Activated T-helper 1 cell treated with Interleukin-2 at 50 U/mL for 16 hours (primary cell): ENCODE measurements at regions not wholly inside any gene's neighbourhood (a gene's known extent, or its start where the extent isn't known, plus 50 kb on each side); places are given as distances from the start of the nearest gene placed in this dataset.
"Not testable (repeated sequence)": the region's sequence is repeated elsewhere in the genome, so short reads cannot be mapped to it uniquely, and the experiment has no call there.

ENCODE experiments used
- DNase-seq: peaks from one replicate; pipeline ENCODE4 v3.0.0-alpha.2; 2020; ENCODE audit warnings: low read depth

DNA sequence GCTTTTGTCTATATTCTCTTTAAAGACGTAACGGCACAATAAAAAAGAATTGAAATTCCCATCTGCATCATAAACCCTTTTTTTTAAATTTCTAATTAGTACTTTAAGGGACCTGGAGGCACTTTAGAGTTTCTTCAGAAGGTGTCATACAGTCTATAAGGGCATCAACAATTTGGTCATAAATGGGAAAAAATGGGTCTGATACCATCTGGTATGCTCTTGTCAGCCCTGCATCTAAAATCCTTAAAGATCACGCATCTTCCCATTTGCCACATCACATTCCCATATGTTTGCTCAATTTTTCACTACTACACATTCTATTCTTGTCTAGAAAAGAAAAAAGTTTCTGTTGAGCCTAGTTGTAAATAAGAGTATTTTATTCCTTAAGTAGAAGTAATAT is 53.8 kb downstream of the COX7C start:
- no peak for DNase-seq

DNA sequence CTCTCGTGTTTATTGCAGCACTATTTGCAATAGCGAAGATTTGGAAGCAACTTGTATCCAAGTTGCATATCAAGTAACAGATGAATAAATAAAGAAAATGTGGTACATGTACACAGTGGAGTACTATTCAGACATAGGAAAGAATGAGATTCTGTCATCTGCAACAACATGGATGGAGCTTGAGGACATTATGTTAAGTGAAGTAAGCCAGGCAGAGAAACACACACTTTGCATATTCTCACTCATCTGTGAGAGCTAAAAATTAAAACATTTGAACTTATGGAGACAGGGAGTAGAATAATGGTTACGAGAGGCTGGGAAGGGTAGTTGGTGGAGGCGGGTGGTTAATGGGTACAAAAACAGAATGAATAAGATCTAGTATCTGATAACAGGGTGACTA is 56.3 kb downstream of the COX7C start:
- DNase-seq = no peak

DNA sequence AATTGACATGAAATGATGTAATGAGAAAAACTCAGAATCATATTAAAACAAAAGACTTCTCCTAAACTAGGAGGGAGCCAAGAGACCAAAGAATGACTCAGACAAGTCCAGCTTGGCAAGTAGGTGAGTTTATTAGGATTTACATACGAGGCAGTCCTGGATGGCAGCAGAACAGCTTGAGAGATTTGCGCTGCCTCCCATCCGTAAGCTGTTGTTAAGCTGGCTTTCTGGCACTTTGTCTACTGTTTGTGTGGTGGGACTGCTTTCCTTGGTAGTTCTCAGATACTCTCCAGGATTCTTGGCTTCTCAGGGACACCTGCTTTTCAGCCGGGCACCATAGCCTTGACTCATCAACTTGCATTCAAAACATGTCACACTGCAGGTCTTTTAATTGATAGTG is 57.6 kb downstream of the COX7C start:
- no peak for DNase-seq

DNA sequence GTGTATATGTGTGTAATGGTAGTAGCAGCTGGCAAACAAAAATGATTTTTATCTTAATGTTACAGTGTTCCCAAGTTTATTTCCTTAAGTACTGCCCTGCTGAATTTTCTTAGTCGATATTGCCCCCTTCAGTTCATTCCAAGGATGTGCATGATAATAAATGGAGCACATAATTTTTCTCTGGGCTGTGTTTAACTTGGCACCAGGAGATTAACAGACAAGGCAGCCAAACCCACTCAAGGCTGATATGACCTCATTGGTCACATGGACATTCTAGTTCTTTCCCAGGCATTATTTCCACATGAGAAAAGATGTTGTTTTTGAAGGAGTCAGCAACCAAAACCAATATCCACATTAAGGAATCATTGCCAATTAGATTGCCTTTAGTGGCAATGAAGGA is 61.8 kb downstream of the COX7C start:
- DNase-seq = no peak

DNA sequence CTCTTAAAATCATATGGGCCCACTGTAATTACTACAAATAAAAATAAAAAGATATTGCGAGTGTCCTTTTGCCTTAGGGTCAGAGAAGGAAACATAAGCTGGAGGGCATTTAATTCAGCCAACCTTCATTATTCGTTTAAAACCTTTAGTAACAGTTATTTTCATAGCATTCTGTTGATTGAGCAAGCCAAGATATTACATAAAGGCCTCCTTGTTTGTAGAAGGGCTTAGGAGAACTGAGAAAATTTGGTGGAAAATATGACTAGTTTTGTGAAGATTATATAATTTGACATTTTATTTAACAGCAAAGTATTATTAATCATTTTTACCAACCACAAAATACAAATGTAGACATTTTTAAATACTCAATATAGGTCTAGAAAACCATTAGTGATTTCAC is 62.2 kb downstream of the COX7C start:
- DNase-seq = no peak

DNA sequence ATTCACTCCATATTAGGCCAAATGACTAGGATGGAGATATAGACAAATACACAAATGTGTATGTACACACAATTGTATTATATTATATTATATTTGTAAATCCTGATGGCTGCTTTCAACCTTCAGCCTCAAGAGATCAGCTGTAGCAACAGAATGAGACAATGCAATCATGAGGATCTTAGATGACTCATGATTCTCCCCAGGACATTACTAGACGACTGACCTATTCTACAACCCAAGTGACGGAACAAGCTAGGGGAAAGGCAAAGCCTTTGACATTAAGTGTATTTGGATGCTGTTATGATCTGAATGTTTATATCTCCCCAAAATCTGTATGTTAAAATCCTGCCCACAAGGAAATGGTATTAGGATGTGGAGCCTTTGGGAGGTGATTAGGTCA is 66.5 kb downstream of the COX7C start:
- no peak for DNase-seq

DNA sequence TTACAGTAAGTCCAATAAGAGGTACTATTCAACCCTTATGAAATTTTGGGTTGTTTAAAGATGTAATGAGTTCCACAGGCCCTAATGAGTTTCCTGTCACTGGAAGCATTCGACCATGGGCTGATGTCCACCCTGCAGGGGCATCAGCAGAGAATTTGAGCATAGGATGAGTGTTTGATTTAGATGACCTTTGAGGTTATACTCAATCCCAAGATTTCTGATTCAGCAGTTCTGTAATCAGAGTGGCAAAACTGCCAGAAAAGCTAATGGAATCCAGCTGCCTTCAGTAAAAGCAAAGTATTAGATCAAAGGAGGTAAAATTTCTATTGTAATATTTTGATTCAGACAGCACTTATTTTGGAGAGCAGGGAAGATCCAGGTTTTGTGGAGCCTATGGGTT is 68.3 kb downstream of the COX7C start:
- DNase-seq = no peak

DNA sequence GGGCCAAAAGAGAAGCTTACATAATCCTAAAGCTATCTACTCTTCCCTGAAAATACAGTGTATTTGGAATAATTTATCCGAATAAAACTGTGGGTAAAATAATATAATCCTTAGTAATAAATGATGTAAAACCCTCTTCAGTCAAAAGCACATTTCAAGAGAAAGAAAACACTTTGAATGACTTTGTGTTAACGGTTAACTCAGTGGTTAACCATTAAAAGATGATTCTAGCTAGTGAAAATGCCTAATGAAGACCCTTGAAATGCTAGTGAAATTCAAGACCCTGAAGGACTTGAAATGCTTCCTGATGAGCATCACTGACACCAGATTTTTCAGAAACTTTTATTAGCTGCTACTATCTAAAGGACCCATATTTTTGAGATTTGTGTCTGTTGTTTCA is 70.7 kb downstream of the COX7C start:
- no peak for DNase-seq

DNA sequence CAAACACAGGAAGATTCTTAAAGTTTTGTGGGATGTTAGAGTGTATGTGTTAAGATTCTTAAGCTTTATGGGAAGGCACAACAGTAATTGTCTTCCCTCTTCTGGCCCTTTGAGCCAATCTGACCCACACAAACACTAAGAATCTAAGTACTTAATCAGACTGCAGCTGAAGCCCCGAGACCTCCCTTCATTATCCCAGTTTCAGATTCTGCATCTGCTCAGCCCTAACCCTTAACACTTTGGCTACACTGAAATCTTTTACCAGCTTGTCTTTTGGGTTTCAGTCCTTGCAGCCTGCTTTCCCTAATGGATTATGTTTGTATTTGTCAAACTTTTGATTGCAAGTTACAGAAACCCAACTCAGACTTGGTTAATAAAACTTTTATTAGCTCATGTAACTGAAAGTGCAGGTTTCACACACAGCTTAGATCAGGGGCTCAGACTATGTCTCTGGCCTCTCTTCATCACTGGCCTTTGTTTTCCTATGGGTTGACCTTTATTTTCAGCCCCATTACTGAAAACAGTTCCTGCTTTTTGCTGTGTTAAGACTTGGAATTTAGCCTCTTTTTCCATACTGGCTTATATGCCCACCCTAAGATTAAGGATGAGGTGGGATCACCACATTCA is 71.5 kb downstream of the COX7C start:
- no peak for DNase-seq

DNA sequence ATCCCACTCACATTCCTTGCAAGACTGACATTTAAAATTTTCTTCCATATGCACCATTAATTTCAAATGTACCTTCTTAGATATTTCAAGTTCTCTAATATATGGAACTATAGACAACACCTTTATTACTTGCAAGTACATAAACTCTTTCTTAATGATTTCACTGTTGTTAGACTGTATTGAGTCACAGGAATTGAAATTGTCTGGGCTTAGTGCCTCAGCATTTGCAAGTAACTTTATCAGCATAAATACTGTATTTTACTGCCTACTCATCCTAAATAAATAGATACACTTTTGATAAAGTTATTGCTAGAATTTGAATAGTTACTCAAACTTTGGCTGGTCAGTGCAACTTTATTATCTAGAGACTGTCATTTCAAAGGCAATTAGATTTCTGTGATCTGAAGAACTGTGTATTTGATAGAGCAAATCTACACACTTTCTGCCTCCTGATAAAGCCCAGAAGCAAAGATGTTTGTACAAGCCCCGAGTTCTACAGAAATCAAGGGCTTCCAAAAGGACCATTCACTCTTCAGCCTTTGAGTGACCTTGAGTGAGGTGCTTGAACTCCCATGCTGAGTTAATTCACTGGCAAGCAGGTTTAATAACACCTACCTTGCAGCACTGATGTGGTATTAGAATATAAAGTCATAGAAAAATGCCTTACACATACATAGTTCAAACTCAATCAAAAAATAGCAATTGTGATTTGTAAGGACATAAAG is 91.6 kb downstream of the COX7C start:
- DNase-seq = no peak

DNA sequence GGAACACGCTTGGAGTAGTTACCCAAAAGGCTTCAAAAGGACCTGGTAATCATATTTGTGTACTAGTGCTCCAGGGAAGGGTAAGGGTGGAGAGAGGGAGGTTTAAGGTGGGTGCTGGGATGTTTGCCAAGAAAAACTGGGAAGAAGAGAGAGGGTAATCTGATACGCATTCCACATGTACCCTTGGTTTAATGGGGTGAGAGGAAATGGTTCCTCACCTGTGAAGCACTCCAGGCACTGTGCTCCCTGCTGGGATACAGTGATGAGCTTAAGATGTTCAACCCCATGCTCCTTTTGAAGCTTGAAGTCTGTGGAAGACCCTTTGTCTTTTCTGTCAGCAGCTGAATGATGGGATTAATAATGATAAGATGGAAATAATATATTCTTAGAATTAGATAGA is 98.4 kb downstream of the COX7C start:
- DNase-seq = no peak

DNA sequence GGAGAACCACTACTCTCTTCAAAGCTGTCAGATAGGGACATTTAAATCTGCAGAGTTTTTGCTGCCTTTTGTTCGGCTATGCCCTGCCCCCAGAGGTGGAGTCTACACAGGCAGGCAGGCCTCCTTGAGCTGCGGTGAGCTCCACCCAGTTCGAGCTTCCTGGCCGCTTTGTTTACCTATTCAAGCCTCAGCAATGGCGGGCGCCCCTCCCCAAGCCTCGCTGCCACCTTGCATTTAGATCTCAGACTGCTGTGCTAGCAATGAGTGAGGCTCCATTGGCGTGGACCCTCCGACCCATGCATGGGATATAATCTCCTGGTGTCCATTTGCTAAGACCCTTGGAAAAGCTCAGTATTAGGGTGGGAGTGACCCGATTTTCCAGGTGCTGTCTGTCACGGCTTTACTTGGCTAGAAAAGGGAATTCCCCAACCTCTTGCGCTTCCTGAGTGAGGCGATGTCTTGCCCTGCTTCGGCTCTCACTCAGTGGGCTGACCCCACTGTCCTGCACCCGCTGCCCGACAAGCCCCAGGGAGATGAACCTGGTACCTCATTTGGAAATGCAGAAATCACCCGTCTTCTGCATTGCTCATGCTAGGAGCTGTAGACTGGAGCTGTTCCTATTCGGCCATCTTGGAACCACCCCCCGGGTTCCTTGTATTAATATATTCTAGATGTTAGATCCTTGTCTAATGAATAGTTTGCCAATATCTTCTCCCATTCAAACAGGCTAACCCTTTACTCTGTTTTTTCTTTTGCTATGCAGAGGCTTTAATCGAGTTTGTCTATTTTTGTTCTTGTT is 113.8 kb downstream of the COX7C start:
- DNase-seq = not testable (repeated sequence)

DNA sequence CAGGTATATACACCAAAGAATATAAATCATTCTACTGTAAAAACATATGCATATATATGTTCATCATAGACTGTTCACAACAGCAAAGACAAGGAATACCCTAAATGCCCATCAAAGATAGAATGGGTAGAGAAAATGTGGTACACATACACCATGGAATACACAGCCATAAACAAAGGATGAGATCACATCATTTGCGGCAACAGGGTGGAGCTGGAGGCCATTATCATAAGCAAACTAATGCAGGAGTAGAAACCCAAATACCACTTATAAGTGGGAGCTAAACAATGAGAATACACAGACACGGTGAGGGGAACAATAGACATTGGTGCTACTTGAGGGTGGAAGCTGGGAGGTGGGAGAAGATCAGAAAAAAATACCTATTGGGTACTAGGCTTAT is 117.6 kb downstream of the COX7C start:
- no peak for DNase-seq

DNA sequence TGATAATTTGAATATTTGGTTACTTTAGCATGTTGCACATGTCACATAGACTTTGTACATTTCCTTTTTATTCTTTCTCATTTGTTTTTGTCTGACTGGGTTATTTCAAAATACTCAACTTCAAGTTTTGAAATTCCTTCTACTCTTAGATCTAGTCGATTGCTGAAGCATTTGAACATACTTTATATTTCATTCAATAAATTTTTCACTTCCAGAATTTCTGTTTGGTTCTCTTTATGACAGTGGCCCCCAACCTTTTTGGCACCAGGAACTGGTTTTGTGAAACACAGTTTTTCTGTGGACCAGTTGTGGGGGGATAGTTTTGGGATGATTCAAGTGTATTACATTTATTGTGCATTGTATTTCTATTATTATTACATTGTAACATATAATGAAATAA is 119.8 kb downstream of the COX7C start:
- no peak for DNase-seq

DNA sequence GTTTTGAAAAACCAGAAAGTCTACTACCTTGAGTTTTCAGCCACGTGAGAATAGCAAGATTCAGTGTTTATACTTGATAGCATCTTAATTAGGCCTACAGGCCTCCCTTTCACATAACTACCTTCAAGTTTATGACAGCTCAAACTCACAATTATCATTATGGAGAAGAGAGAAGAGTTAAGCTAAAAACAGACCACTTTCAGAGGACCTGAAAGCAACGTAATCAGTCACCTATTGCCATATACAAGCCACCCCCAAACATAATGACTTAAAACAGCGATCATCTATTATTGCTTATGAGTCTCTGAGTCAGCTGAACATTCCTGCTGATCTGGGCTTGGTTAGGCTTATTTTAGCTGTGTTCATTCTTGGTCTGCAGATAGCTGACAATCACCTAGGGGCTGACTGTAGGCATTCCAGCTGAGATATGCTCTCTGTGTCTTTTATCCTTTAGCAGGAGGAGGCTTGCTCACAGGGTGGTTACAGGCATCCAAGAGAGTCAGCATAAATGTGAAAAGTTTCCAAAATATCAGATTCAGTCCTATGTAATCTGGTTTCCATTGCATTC is 130.9 kb downstream of the COX7C start:
- no peak for DNase-seq

DNA sequence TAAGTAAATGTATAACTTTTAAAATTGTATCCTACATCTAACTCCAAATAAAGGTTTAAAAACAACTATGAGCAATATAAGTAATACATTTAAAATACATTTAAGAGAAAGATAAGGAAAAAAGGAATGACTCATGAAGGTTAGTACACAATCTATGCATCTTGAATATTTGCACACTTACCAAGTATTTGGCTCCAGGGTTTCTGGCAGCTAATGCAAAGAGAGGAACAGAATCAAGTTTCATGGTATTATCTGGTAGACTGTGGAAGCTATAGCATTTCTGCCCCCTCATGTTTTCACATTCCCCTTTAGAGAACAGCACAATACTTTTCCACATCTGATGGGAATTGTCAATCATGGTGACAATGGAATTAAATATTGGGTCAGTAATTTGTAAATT is 132.1 kb downstream of the COX7C start:
- no peak for DNase-seq

DNA sequence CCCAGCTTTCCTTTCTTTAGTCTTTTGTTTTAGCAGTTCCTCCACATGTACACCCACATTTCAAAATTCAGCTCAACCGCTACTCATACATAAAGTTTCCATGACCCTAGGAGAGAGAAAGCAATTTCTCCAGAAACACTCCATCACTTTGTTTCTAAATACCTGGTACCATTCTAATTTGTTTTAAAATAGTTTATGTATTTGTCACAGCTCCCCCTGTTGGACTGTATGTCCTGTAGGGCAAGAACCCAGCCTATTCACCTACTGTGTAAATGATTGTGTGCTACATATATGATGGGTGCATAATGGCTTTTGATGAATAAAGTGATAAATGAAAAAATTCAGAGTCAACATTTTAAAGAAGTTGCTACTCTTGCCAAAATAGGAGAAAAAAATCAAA is 139.1 kb downstream of the COX7C start:
- DNase-seq = no peak

DNA sequence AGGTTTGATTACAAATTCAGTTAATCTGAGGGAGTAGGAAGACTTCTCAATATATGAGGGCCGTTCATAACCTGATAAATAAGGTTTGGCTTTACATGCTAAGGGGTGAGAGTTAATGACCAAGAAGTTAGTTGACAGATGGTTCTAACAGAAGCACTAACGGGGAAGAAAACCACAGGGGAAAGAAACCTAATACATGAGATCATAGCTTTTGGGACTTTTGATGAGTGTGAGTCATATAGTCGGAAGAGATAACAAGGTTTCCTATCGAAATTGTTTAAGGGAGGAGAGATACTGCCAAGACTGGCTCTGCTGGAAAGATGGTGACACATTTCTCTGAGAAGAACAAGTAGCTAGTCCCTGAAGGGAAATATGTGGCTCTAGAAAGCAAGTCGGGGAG is 140.1 kb downstream of the COX7C start:
- no peak for DNase-seq

DNA sequence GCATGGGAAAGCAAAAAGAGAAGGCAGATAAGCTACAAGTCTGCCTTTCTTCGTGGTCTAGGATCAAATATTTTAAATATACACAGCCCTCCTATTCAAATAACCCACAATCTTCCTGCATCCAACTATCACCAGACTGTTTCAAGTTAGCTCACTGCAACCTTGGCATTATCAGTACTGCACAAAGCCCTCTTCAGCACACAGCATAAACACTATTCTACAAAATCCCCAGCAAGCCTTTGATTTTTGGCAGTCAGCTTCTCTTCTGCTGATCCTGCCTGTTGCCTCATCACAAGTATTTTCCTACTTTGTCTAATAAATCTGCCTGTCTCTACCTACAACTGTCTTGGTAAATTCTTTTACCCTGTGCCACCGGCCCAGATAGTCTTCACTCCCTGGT is 142.9 kb downstream of the COX7C start:
- DNase-seq = no peak

DNA sequence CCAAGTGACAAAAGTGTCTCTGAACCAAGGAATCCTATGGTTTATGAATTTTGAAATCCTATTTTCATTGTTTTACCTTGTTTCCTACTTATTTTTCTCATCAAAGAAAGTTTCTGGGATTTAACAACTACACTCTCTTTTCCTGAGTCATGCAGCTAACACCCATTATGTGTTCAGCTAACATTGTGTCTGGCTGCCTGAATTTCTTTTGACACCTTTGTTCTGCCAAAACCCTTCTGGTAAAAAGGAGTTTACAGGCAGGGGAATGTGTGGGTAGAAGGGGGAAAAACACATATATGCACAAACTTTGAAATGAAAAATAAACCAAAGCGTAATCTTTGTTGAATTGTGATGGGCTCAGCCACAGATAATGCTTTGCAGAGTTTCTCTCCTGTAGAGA is 146.2 kb downstream of the COX7C start:
- no peak for DNase-seq

DNA sequence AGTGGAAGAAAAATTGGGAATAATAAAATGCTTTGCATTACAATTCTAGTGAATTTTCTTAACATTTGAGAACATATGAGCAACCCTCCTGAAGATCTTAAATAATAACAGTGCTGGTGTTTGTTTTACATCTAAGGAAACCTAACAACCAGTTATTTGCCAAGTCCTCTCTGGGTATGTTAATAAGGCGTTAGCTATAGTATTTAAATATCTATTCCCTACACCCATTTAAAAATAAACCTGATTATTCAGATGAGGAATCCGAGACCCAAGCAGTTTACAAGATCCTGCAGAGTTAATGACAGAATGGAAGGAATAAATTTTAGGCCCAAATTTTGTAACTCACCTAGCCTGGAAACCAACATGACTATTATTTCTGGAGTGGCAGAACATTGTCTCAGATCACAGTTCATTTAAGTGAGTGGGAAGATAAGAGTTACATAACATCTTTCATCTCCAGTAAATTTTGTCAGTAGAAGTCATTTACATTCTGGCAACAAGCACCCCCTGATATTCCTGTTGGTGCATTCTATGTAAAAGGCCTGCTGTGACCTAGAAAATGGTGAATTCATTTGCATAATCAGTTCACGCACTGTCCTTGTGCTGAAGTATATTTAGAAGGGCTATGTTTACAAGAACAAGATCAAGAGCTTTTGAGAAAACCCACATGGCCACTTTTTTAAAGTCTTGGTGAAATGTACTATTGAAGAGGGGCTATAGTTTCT is 148.2 kb downstream of the COX7C start:
- no peak for DNase-seq

DNA sequence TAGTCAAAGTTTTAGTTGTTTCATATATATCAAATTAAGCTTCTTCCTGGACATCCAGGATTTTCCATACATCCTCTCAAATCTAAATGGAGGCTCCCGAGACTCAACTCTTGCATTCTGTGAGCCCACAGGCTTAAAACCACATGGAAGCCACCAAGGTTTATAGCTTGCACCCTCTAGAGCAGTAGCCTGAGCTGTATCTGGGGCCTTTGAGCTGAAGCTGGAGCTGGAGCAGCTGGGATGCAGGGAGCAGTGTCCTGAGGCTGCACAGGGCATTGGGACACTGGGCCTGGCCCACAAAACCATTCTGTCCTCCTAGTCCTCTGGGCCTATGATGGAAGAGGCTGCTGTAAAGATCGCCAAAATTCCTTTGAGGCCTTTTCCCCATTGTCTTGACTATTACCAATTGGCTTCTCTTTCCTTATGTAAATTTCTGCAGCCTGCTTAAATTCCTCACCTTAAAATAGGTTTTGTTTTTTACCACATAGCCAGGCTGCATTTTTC is 151.0 kb downstream of the COX7C start:
- DNase-seq = no peak
